A549 (cell line): ENCODE measurements at regions not wholly inside any gene's neighbourhood (a gene's known extent, or its start where the extent isn't known, plus 50 kb on each side); places are given as distances from the start of the nearest gene placed in this dataset.

ENCODE experiments used
- ATAC-seq, 2 experiments: fragments of 200-7000 bp in 1 of 2; fragments of >200 bp in 1 of 2; cut with Nextera tagmentation in 1 of 2; cut with Tn5 transposase in 1 of 2; 3 replicates each; pipeline versions ENCODE4 v1.8.0 to v1.9.1; 2018 to 2020; ENCODE audit warnings: mild to moderate bottlenecking in 1 of 2, moderate library complexity in 1 of 2
- CTCF ChIA-PET: fragments of 300-600 bp; sonication (Branson Sonifier 250); formaldehyde crosslinking; extraction: SDS; loops from one replicate; lab custom pipeline; 2021; ENCODE audit warnings: antibody characterized with exemption, inconsistent platforms; lab: Yijun Ruan, JAX
- POLR2A ChIA-PET: fragments of 350-600 bp; formaldehyde crosslinking; extraction: SDS; loops from one replicate; lab custom pipeline; 2021; ENCODE audit warnings: antibody characterized with exemption, inconsistent platforms; lab: Yijun Ruan, JAX
- DNase-seq, 2 experiments: peaks; one replicate each; pipeline versions ENCODE4 v3.0.0 to v3.0.0-alpha.2; 2011 to 2016; ENCODE audit warnings: low read depth in 1 of 2, low spot score in 1 of 2
- FAIRE-seq: peaks from 2 replicates; lab custom pipeline; 2011; peaks lifted over from hg19 to GRCh38; lab: Jason Lieb, UNC
- H3K27ac ChIP-seq, 2 experiments: fragments of >200 bp; sonication (Bioruptor Twin); formaldehyde crosslinking; 3 replicates each; pipeline ENCODE4 v1.5.1; 2016 to 2017
- H3K4me1 ChIP-seq: fragments of >200 bp; sonication (Bioruptor Twin); formaldehyde crosslinking; 3 replicates; pipeline ENCODE4 v1.6.1; 2016
- H3K4me2 ChIP-seq: fragments of >200 bp; sonication (Bioruptor Twin); formaldehyde crosslinking; 3 replicates; pipeline ENCODE4 v1.6.1; 2016
- H3K4me3 ChIP-seq: fragments of >200 bp; sonication (Bioruptor Twin); formaldehyde crosslinking; 3 replicates; pipeline ENCODE4 v1.5.1; 2016
- H3K9me3 ChIP-seq: fragments of >200 bp; sonication (Bioruptor Twin); formaldehyde crosslinking; 3 replicates; pipeline ENCODE4 v1.6.1; 2016
- ATOH8 ChIP-seq: fragments of 250-450 bp; sonication (Bioruptor Pico); IDR thresholded peaks from 2 replicates; pipeline ENCODE4 v1.5.0; 2020; ENCODE audit warnings: low read depth, mild to moderate bottlenecking, moderate library complexity
- BCL3 ChIP-seq: fragments of >200 bp; sonication (Bioruptor Twin); formaldehyde crosslinking; IDR thresholded peaks from 3 replicates; pipeline ENCODE4 v1.6.1; 2016
- BHLHE40 ChIP-seq: IDR thresholded peaks from 2 replicates; pipeline ENCODE4 v1.6.1; 2012; ENCODE audit warnings: low read depth, low read length, inconsistent platforms
- CEBPB ChIP-seq, 2 experiments: fragments of >200 bp in 1 of 2; sonication (Bioruptor Twin) in 1 of 2; formaldehyde crosslinking in 1 of 2; IDR thresholded peaks; 2 replicates each; pipeline ENCODE4 v1.6.1; 2012 to 2016
- CHD2 ChIP-seq: fragments of 150-350 bp; IDR thresholded peaks from 2 replicates; pipeline ENCODE4 v1.6.1; 2014; ENCODE audit warnings: low read length; ENCODE audit not compliant: partially characterized antibody
- E2F6 ChIP-seq: IDR thresholded peaks from 2 replicates; pipeline ENCODE4 v1.6.1; 2012; ENCODE audit warnings: low read depth, borderline replicate concordance
- EP300 ChIP-seq, 2 experiments: fragments of >200 bp; sonication (Bioruptor Twin); formaldehyde crosslinking; IDR thresholded peaks; 2 replicates in 1 of 2; 3 replicates in 1 of 2; pipeline ENCODE4 v1.6.1; 2016 to 2017
- FOSL2 ChIP-seq, 2 experiments: fragments of 450-650 bp in 1 of 2; fragments of >200 bp in 1 of 2; sonication (Bioruptor Twin) in 1 of 2; formaldehyde crosslinking; IDR thresholded peaks; 2 replicates each; pipeline versions ENCODE4 v1.5.0 to v1.6.1; 2016 to 2020; ENCODE audit warnings: mild to moderate bottlenecking in 1 of 2, moderate library complexity in 1 of 2
- HDAC2 ChIP-seq: fragments of 200-600 bp; sonication (generic); IDR thresholded peaks from 2 replicates; pipeline ENCODE4 v1.6.1; 2016
- HEYL ChIP-seq: fragments of 250-450 bp; sonication (Bioruptor Pico); IDR thresholded peaks from 2 replicates; pipeline ENCODE4 v1.8.0; 2021; ENCODE audit warnings: mild to moderate bottlenecking, moderate library complexity
- HMGXB4 ChIP-seq: fragments of 250-450 bp; sonication (Bioruptor Pico); IDR thresholded peaks from 2 replicates; pipeline ENCODE4 v1.5.0; 2021; ENCODE audit warnings: mild to moderate bottlenecking, moderate library complexity, borderline replicate concordance
- HOXA7 ChIP-seq: fragments of 250-450 bp; sonication (Bioruptor Pico); IDR thresholded peaks from 2 replicates; pipeline ENCODE4 v1.5.0; 2020; ENCODE audit warnings: mild to moderate bottlenecking, moderate library complexity
- HOXB5 ChIP-seq: fragments of 250-450 bp; sonication (Bioruptor Pico); IDR thresholded peaks from 2 replicates; pipeline ENCODE4 v1.5.0; 2020; ENCODE audit warnings: mild to moderate bottlenecking, moderate library complexity
- KDM1A ChIP-seq: fragments of 200-600 bp; sonication (generic); IDR thresholded peaks from 2 replicates; pipeline ENCODE4 v1.6.1; 2016; ENCODE audit warnings: low read depth, mild to moderate bottlenecking
- KDM5A ChIP-seq: fragments of 200-600 bp; sonication (generic); IDR thresholded peaks from 2 replicates; pipeline ENCODE4 v1.6.1; 2016; ENCODE audit warnings: antibody characterized with exemption, mild to moderate bottlenecking
- MAFK ChIP-seq: fragments of 450-650 bp; IDR thresholded peaks from 2 replicates; pipeline ENCODE4 v1.6.1; 2014; ENCODE audit not compliant: partially characterized antibody
- MAZ ChIP-seq: fragments of 150-350 bp; IDR thresholded peaks from 2 replicates; pipeline ENCODE4 v1.6.1; 2014; ENCODE audit warnings: antibody characterized with exemption, low read depth, low read length, borderline replicate concordance
- MYC ChIP-seq: IDR thresholded peaks from 2 replicates; pipeline ENCODE4 v1.6.1; 2012; ENCODE audit warnings: mild to moderate bottlenecking, inconsistent platforms, low read length, improper control_type of control experiment, borderline replicate concordance
- NFE2L2 ChIP-seq: fragments of 150-350 bp; conservative IDR thresholded peaks from 2 replicates; pipeline ENCODE4 v1.6.1; 2014; ENCODE audit warnings: low read length
- NR3C1 ChIP-seq: fragments of >200 bp; sonication (Bioruptor Twin); formaldehyde crosslinking; IDR thresholded peaks from 3 replicates; pipeline ENCODE4 v1.6.1; 2017
- POLR2A ChIP-seq: IDR thresholded peaks from 2 replicates; pipeline ENCODE4 v1.6.1; 2012; ENCODE audit warnings: mild to moderate bottlenecking, low read length
- POLR2AphosphoS2 ChIP-seq: conservative IDR thresholded peaks from 2 replicates; pipeline ENCODE4 v1.6.1; 2012; ENCODE audit warnings: low read length, improper control_type of control experiment, inconsistent platforms
- RCOR1 ChIP-seq: fragments of 150-350 bp; IDR thresholded peaks from 2 replicates; pipeline ENCODE4 v1.6.1; 2014; ENCODE audit warnings: antibody characterized with exemption, low read length, low read depth
- REST ChIP-seq: fragments of 200-600 bp; sonication (generic); IDR thresholded peaks from 2 replicates; pipeline ENCODE4 v1.6.1; 2016; ENCODE audit warnings: antibody characterized with exemption, mild to moderate bottlenecking, moderate library complexity
- RFX5 ChIP-seq: fragments of 450-650 bp; IDR thresholded peaks from 2 replicates; pipeline ENCODE4 v1.7.1; 2014; ENCODE audit warnings: antibody characterized with exemption, mild to moderate bottlenecking, moderate library complexity
- RNF2 ChIP-seq: fragments of 200-600 bp; sonication (generic); IDR thresholded peaks from 2 replicates; pipeline ENCODE4 v1.6.1; 2016; ENCODE audit warnings: low read depth, mild to moderate bottlenecking, antibody characterized with exemption, moderate library complexity, borderline replicate concordance
- SMC3 ChIP-seq: fragments of >200 bp; sonication (Bioruptor Twin); formaldehyde crosslinking; IDR thresholded peaks from 3 replicates; pipeline ENCODE4 v1.6.1; 2018; ENCODE audit warnings: inconsistent platforms
- ZFP36 ChIP-seq: fragments of 450-650 bp; IDR thresholded peaks from 2 replicates; pipeline ENCODE4 v1.6.1; 2014; ENCODE audit warnings: borderline replicate concordance; ENCODE audit not compliant: partially characterized antibody
- ZNF302 ChIP-seq: fragments of 250-450 bp; sonication (Bioruptor Pico); IDR thresholded peaks from 2 replicates; pipeline ENCODE4 v1.9.0; 2021; ENCODE audit warnings: inconsistent platforms, mild to moderate bottlenecking, moderate library complexity
- WGBS: methylation state at CpG from one replicate; pipeline ENCODE4 v1.1.6; 2017; ENCODE audit errors: missing lambda C conversion rate; 5-methylcytosine and 5-hydroxymethylcytosine counted together

GRCh38 chr1:170436928-170437327 lies 95.0 kb upstream of the GORAB start:
- no peak for ATAC-seq
- no peak for DNase-seq
- Histone ChIP-seq H3K4me3 (no peak overlapping the region), H3K9me3 (no peaks in the 10 kb centered on the region), H3K4me1 (no peaks in the 10 kb centered on the region), H3K27ac (no peak overlapping the region), H3K4me2 (no peak overlapping the region)
- POLR2A ChIA-PET, result no interaction called here
- 0% methylated on average over 3 of the region's 3 CpGs for WGBS
- FAIRE-seq, result no peak
- CTCF ChIA-PET, result no interaction called here
- no peak for TF ChIP-seq RNF2
- TF ChIP-seq MAFK, result no peak
- no peak for TF ChIP-seq MAZ
- TF ChIP-seq CHD2, result no peak
- no peak for TF ChIP-seq MYC
- TF ChIP-seq FOSL2 (IDR thresholded peaks at IDR 0.05), result no peak
- no peak for TF ChIP-seq FOSL2 (CRISPR knock-in tag; IDR thresholded peaks at IDR 0.05)
- TF ChIP-seq RCOR1, result no peak

GRCh38 chr1:170445096-170445495 lies 86.9 kb upstream of the GORAB start:
- Histone ChIP-seq H3K4me2 (no peak overlapping the region), H3K4me1 (no peaks in the 10 kb centered on the region), H3K4me3 (no peak overlapping the region)
- CTCF ChIA-PET, result no interaction called here
- under 1% methylated on average over 3 of the region's 3 CpGs for WGBS
- DNase-seq (no peak), FAIRE-seq (no peak)
- POLR2A ChIA-PET, result no interaction called here
- no peak for TF ChIP-seq BHLHE40
- TF ChIP-seq BCL3, result no peak
- TF ChIP-seq NR3C1, result no peak
- TF ChIP-seq HDAC2, result no peak
- TF ChIP-seq EP300 (IDR thresholded peaks at IDR 0.05), result no peak
- no peak for TF ChIP-seq HEYL (CRISPR knock-in tag)
- no peak for TF ChIP-seq CEBPB (IDR thresholded peaks at IDR 0.05)
- no peak for TF ChIP-seq ZNF302
- TF ChIP-seq SMC3, result no peak
- no peak for TF ChIP-seq HMGXB4
- TF ChIP-seq KDM1A, result no peak
- TF ChIP-seq NFE2L2, result no peak
- no peak for TF ChIP-seq E2F6
- TF ChIP-seq KDM5A, result no peak
- TF ChIP-seq, all 56 proteins: peak for 0
- H3K27ac ChIP-seq, result no peak overlapping the region
- ATAC-seq, result no peak
- H3K9me3 ChIP-seq, result no peaks in the 10 kb centered on the region

GRCh38 chr1:170448661-170449158 lies 83.3 kb upstream of the GORAB start:
- no peak for ATAC-seq
- ChIA-PET CTCF (no interaction called here), POLR2A (no interaction called here)
- no peak for DNase-seq
- no peak for FAIRE-seq
- Histone ChIP-seq H3K4me3 (no peak overlapping the region), H3K4me1 (no peaks in the 10 kb centered on the region), H3K27ac (no peak overlapping the region), H3K4me2 (no peak overlapping the region), H3K9me3 (no peaks in the 10 kb centered on the region)
- TF ChIP-seq RFX5 (no peak), ZNF302 (no peak), CHD2 (no peak), MAZ (no peak), POLR2A (no peak), REST (no peak), POLR2AphosphoS2 (no peak), HEYL (CRISPR knock-in tag) (no peak), NR3C1 (no peak), RNF2 (no peak), ZFP36 (no peak), EP300 (IDR thresholded peaks at IDR 0.05) (no peak), ATOH8 (CRISPR knock-in tag) (no peak), HOXB5 (no peak), HOXA7 (no peak)
